Right lobe of liver (tissue), 4 donors: ENCODE measurements at regions not wholly inside any gene's neighbourhood (a gene's known extent, or its start where the extent isn't known, plus 50 kb on each side); places are given as distances from the start of the nearest gene placed in this dataset.
"Not testable (repeated sequence)": the region's sequence is repeated elsewhere in the genome, so short reads cannot be mapped to it uniquely, and the experiment has no call there.

Experiments used
- POLR2A ChIP-seq: fragments of 450-650 bp; IDR thresholded peaks from one replicate; pipeline ENCODE4 v1.6.1; 2017; ENCODE audit warnings: antibody characterized with exemption, mild to moderate bottlenecking
- TF ChIP-seq, protein P1 (sequence below), 4 donors: fragments of 200-600 bp in 3 of 4; fragments of 450-650 bp in 1 of 4; IDR thresholded peaks; one replicate each; pipeline versions ENCODE4 v1.5.1 to v1.8.0; 2016 to 2022; ENCODE audit warnings: antibody characterized with exemption in 4 of 4, mild to moderate bottlenecking in 2 of 4
- donor health status: DM: no; HTN: no; CAD: no.
- donor health status: DM: no; HTN: no; CAD: no.
- donor health status: DM: no; HTN: yes; CAD: no.

GRCh38 chr10:55537497-55537896 is 736.5 kb upstream of the PCDH15 start:
- TF ChIP-seq, protein P1, sequence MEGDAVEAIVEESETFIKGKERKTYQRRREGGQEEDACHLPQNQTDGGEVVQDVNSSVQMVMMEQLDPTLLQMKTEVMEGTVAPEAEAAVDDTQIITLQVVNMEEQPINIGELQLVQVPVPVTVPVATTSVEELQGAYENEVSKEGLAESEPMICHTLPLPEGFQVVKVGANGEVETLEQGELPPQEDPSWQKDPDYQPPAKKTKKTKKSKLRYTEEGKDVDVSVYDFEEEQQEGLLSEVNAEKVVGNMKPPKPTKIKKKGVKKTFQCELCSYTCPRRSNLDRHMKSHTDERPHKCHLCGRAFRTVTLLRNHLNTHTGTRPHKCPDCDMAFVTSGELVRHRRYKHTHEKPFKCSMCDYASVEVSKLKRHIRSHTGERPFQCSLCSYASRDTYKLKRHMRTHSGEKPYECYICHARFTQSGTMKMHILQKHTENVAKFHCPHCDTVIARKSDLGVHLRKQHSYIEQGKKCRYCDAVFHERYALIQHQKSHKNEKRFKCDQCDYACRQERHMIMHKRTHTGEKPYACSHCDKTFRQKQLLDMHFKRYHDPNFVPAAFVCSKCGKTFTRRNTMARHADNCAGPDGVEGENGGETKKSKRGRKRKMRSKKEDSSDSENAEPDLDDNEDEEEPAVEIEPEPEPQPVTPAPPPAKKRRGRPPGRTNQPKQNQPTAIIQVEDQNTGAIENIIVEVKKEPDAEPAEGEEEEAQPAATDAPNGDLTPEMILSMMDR (IDR thresholded peaks at IDR 0.05), result not testable (repeated sequence)
- not testable (repeated sequence) for TF ChIP-seq POLR2A
